Activated naive CD8-positive, alpha-beta T cell treated with anti-CD3 and anti-CD28 coated beads, Interleukin-2, amount 50 U/mL, for 24 hours (primary cell): ENCODE measurements at regions not wholly inside any gene's neighbourhood (a gene's known extent, or its start where the extent isn't known, plus 50 kb on each side); places are given as distances from the start of the nearest gene placed in this dataset.
"Not testable (repeated sequence)": the region's sequence is repeated elsewhere in the genome, so short reads cannot be mapped to it uniquely, and the experiment has no call there.

Experiments
- ATAC-seq: fragments of 150-1000 bp; cut with Tn5 transposase; one replicate; pipeline ENCODE4 v1.10.0; 2021
- DNase-seq: peaks from one replicate; pipeline ENCODE4 v3.0.0; 2021
- H3K27ac Mint-ChIP-seq: one replicate; pipeline ENCODE4 v1.8.0; 2021; ENCODE audit warnings: mild to moderate bottlenecking, mixed read lengths
- H3K27me3 Mint-ChIP-seq: one replicate; pipeline ENCODE4 v1.8.0; 2021; ENCODE audit warnings: mixed read lengths
- H3K36me3 Mint-ChIP-seq: one replicate; pipeline ENCODE4 v1.8.0; 2021; ENCODE audit warnings: low read depth, mixed read lengths
- H3K4me1 Mint-ChIP-seq: one replicate; pipeline ENCODE4 v1.8.0; 2021; ENCODE audit warnings: mixed read lengths
- H3K4me3 Mint-ChIP-seq: one replicate; pipeline ENCODE4 v1.8.0; 2021; ENCODE audit warnings: mild to moderate bottlenecking, moderate library complexity, mixed read lengths
- H3K9me3 Mint-ChIP-seq: one replicate; pipeline ENCODE4 v1.8.0; 2021; ENCODE audit warnings: mixed read lengths

DNA sequence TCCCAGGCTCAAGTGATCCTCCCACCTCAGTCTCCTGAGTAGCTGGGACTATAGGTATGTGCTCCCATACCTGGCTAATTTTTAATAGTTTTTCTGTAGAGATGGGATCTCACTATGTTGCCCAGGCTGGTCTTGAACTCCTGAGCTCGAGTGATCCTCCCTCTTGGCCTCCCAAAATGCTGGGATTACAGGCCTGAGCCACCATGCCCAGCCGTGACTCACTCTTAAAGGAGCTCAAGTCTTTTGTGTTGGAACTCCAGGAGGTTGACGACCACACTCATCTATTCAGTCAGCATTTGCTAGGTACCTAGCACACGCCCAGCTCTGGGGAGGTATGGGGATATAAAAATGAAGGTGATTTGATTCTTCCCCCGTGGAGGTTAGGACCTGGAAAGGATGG is 62.8 kb downstream of the UTRN start:
- Mint-ChIP-seq H3K36me3 (peaks cover 13% of the 10 kb centered on the region), H3K9me3 (peaks cover 4% of the 10 kb centered on the region), H3K27me3 (no peaks in the 10 kb centered on the region), H3K4me3 (no peak overlapping the region), H3K4me1 (peaks cover 91% of the 10 kb centered on the region), H3K27ac (peak overlapping the region; percentile 86)
- ATAC-seq (no peak), DNase-seq (no peak)

DNA sequence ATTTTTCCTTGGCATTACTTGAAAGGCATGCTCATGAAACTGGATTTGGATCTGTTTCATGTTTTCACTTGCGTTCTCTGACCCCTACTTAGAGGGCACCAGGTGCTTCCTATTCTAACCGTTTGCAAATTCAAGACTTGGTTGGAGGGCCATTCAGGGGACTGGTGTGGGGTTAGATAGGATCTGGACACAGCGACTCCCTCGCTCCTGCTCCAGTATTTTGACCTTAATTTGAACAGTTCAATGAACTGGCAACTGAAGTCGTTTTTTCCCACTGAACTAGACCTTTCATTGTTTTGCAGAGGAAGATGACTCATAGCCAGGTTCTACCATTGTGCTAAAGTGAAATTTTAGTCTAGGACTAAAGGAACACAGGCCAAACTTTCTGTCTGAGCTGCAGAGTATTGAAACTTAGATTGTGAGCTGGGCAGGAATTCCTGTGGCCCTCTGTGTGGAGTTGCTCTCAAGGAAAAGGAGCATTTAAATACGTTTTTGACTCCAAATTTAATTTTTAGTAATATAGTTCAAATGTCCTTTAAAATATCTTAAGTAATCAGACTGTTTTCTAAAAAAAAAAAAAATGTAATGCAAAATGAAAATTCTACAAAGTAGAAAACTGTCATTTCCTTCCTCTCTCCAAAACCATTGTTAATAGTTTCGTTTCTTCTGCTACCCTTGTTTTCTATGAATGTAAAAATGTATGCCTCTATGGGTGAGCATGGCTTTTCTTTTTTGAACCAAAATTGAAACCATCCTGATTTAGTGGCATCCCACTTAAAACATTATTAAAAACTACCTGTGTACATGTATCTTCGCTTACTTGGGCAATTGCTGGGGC is 64.8 kb downstream of the UTRN start:
- Mint-ChIP-seq H3K27me3 (no peaks in the 10 kb centered on the region), H3K4me3 (peak overlapping the region; percentile 74)

GRCh38 chr6:144350528-144350880 is 65.4 kb downstream of the UTRN start:
- Mint-ChIP-seq H3K27ac (peak overlapping the region; percentile 86), H3K9me3 (peaks cover 4% of the 10 kb centered on the region), H3K27me3 (no peaks in the 10 kb centered on the region), H3K36me3 (peaks cover 11% of the 10 kb centered on the region), H3K4me1 (peaks cover 92% of the 10 kb centered on the region), H3K4me3 (peak overlapping the region; percentile 74)
- ATAC-seq (no peak), DNase-seq (no peak)

More for the DNA sequence above, 64.8 kb downstream of the UTRN start:
- Mint-ChIP-seq H3K9me3 (peaks cover 4% of the 10 kb centered on the region), H3K4me1 (peaks cover 95% of the 10 kb centered on the region), H3K27ac (peak overlapping the region; percentile 86), H3K36me3 (peaks cover 11% of the 10 kb centered on the region)
- ATAC-seq: peak; percentile 64
- DNase-seq: no peak

DNA sequence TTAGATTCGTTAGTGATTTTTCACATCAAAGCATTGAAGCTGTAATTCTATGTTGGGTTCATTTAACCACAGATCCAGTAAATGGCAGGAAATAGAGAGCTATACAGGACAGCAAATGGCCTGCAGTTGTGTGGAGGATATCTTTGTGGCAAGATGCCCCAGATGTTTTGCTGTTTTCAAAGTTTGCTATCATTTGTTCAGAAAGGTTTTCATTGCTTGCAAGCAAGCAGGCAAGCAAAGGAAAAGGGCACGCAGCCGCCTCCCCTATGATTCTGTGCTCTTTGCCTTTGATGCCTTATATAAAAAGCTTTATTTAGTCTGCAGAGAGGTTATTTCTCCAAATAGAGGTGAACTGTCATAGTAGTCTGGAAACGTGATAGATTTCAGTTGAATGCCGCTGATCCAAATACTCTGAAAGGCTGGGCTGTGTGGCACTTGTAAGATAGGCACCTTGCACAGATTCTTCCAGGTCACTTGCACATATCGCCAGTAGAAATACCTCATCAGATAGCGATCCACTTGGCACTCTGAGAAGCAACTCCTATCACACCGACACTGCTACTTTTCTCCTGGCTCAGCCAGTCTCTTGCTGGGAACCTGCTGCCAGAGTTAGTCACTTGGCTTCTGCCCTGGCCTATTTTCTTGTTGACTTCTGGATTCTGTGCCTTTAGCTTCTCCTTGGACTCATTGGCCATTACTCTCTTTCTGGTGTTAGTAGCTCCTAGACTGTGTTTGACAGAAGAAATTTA is 66.4 kb downstream of the UTRN start:
- ATAC-seq: peak; percentile 8
- Mint-ChIP-seq H3K27me3 (no peaks in the 10 kb centered on the region), H3K4me3 (peak overlapping the region; percentile 74), H3K27ac (peak overlapping the region; percentile 86), H3K9me3 (peaks cover 4% of the 10 kb centered on the region), H3K4me1 (peaks cover 91% of the 10 kb centered on the region), H3K36me3 (peaks cover 11% of the 10 kb centered on the region)
- no peak for DNase-seq

- H3K9me3 Mint-ChIP-seq: peaks cover 4% of the 10 kb centered on the region
- H3K4me1 Mint-ChIP-seq: peaks cover 89% of the 10 kb centered on the region
- H3K27ac Mint-ChIP-seq: peak overlapping the region; percentile 86
- ATAC-seq (no peak), DNase-seq (no peak)
- peak overlapping the region; percentile 74 for H3K4me3 Mint-ChIP-seq
- H3K27me3 Mint-ChIP-seq: no peaks in the 10 kb centered on the region
- peaks cover 8% of the 10 kb centered on the region for H3K36me3 Mint-ChIP-seq
Observed at GRCh38 chr6:144352331-144352730, 67.2 kb downstream of the UTRN start.

GRCh38 chr6:144353871-144354314 is 68.8 kb downstream of the UTRN start:
- no peaks in the 10 kb centered on the region for H3K9me3 Mint-ChIP-seq
- peaks cover 83% of the 10 kb centered on the region for H3K4me1 Mint-ChIP-seq
- H3K27ac Mint-ChIP-seq: peak overlapping the region; percentile 80
- no peaks in the 10 kb centered on the region for H3K27me3 Mint-ChIP-seq
- ATAC-seq (peak; percentile 70), DNase-seq (no peak)
- H3K4me3 Mint-ChIP-seq: peak overlapping the region; percentile 61
- no peaks in the 10 kb centered on the region for H3K36me3 Mint-ChIP-seq

- Mint-ChIP-seq H3K27me3 (no peaks in the 10 kb centered on the region), H3K9me3 (no peaks in the 10 kb centered on the region), H3K27ac (no peak overlapping the region), H3K36me3 (peaks cover 3% of the 10 kb centered on the region), H3K4me3 (no peak overlapping the region), H3K4me1 (peaks cover 75% of the 10 kb centered on the region)
- DNase-seq (no peak), ATAC-seq (no peak)
Observed at GRCh38 chr6:144359783-144360182, 74.6 kb downstream of the UTRN start.

DNA sequence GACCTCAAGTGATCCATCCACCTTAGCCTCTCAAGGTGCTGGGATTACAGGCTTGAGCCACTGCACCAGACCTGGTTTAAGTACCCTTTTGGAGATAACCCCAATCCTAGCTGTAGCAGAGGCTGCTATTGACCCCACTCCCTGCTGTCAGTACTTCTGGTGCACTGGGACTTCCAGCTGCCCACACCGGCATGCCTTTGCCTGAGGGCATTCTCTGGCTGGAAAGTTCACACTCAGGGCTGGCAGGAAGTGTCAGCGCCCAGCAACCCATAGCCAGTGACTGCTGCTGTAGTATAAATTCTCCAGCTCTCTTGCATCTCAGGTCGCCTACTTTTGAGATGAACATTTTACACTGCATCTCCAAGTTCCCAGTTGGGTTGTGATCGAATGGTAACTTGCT is 75.3 kb downstream of the UTRN start:
- H3K4me3 Mint-ChIP-seq: no peak overlapping the region
- no peaks in the 10 kb centered on the region for H3K9me3 Mint-ChIP-seq
- peaks cover 3% of the 10 kb centered on the region for H3K36me3 Mint-ChIP-seq
- H3K4me1 Mint-ChIP-seq: peaks cover 75% of the 10 kb centered on the region
- peak overlapping the region; percentile 77 for H3K27ac Mint-ChIP-seq
- DNase-seq: no peak
- H3K27me3 Mint-ChIP-seq: no peaks in the 10 kb centered on the region
- ATAC-seq: peak; percentile 33

DNA sequence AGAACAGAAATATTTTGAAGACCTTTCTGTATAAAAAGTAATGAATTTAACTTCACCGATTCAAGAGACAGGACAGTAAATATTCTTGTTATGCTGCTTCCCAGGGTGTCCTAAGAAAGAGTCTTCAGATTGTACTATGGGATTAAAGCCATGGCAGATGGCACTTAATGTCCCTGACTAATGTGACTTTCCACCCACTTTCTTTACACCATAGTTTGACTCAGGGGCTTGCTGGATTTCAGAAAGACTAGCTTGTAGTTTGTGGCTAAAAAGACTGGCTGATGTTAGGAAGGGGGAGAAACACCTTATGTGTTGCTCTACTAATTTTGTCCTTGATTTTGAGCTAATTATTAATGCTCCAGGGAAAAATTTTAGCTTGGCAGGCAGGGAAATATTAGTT is 75.9 kb downstream of the UTRN start:
- peak overlapping the region; percentile 77 for H3K27ac Mint-ChIP-seq
- H3K9me3 Mint-ChIP-seq: no peaks in the 10 kb centered on the region
- H3K4me1 Mint-ChIP-seq: peaks cover 75% of the 10 kb centered on the region
- no peaks in the 10 kb centered on the region for H3K27me3 Mint-ChIP-seq
- peak; percentile 65 for ATAC-seq
- peaks cover 3% of the 10 kb centered on the region for H3K36me3 Mint-ChIP-seq
- DNase-seq: no peak
- H3K4me3 Mint-ChIP-seq: no peak overlapping the region

- Mint-ChIP-seq H3K9me3 (no peaks in the 10 kb centered on the region), H3K36me3 (peaks cover 6% of the 10 kb centered on the region), H3K4me3 (no peak overlapping the region), H3K4me1 (peaks cover 70% of the 10 kb centered on the region), H3K27ac (peak overlapping the region; percentile 79), H3K27me3 (no peaks in the 10 kb centered on the region)
- DNase-seq: no peak
- ATAC-seq: peak; percentile 42
Observed at GRCh38 chr6:144362042-144363018, 77.2 kb downstream of the UTRN start.

GRCh38 chr6:144364208-144364720 is 79.1 kb downstream of the UTRN start:
- peak overlapping the region; percentile 44 for H3K27ac Mint-ChIP-seq
- H3K36me3 Mint-ChIP-seq: peaks cover 12% of the 10 kb centered on the region
- no peak for DNase-seq
- no peaks in the 10 kb centered on the region for H3K27me3 Mint-ChIP-seq
- H3K9me3 Mint-ChIP-seq: no peaks in the 10 kb centered on the region
- ATAC-seq: no peak
- peaks cover 62% of the 10 kb centered on the region for H3K4me1 Mint-ChIP-seq
- peak overlapping the region; percentile 37 for H3K4me3 Mint-ChIP-seq

DNA sequence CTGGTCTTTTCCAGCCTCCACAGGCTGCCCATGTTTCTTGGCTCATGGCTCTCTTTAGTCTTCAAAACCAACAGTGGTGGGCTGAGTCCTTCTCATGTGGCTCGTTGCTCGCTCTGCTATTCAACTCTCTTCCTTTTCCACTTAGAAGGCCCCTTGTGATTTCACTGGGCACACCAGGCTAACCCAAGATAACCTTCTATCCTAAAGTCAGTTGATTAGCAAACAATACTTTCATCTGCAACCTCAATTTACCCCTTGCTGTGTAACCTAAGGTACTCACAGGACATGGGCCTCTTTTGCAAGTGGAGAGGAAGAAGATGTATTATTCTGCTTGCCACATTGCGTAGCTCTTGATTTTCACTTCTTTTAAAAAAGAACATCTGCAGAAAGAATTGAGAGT is 79.6 kb downstream of the UTRN start:
- H3K4me3 Mint-ChIP-seq: peak overlapping the region; percentile 37
- H3K27ac Mint-ChIP-seq: peak overlapping the region; percentile 44
- peaks cover 17% of the 10 kb centered on the region for H3K36me3 Mint-ChIP-seq
- H3K9me3 Mint-ChIP-seq: peaks cover 4% of the 10 kb centered on the region
- ATAC-seq: no peak
- H3K4me1 Mint-ChIP-seq: peaks cover 61% of the 10 kb centered on the region
- no peak for DNase-seq
- no peaks in the 10 kb centered on the region for H3K27me3 Mint-ChIP-seq

DNA sequence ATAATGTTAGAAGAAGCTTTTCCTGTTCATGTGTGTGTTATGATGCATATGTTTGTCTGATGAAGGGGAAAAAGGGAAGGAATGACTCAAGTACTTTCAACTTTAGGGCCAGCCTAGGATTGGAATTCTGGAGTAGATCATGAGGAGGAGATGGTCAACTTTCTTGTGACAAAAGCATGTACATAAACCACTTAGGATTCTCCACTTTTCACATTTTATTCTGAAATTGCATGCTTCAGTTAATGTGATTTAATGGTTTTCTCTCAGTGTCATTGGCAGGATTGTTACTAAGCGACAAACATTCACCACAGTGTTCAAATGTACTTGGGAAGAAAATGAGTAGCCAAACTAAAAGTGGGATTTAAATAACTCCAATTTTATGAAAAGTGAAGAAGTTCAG is 80.1 kb downstream of the UTRN start:
- Mint-ChIP-seq H3K9me3 (peaks cover 6% of the 10 kb centered on the region), H3K36me3 (peaks cover 20% of the 10 kb centered on the region), H3K27ac (peak overlapping the region; percentile 11), H3K4me1 (peaks cover 62% of the 10 kb centered on the region), H3K27me3 (no peaks in the 10 kb centered on the region), H3K4me3 (no peak overlapping the region)
- DNase-seq: no peak
- ATAC-seq: no peak

- H3K9me3 Mint-ChIP-seq, H3K4me3 Mint-ChIP-seq, ATAC-seq, DNase-seq, H3K27ac Mint-ChIP-seq, H3K27me3 Mint-ChIP-seq: not testable (repeated sequence)
- Mint-ChIP-seq H3K36me3 (peaks cover 20% of the 10 kb centered on the region), H3K4me1 (peaks cover 29% of the 10 kb centered on the region)
Observed at GRCh38 chr6:144369696-144370095, 84.6 kb downstream of the UTRN start.
